ENCODE measurements at regions not wholly inside any gene's neighbourhood (a gene's known extent, or its start where the extent isn't known, plus 50 kb on each side); places are given as distances from the start of the nearest gene placed in this dataset.
A peak's percentile ranks its signal among the peaks of the same experiment; 100 is the strongest.
"Not testable (repeated sequence)": the region's sequence is repeated elsewhere in the genome, so short reads cannot be mapped to it uniquely, and the experiment has no call there.

- DNase-seq = not testable (repeated sequence)
Measured at GRCh38 chr2:89153210-89153609, 461.7 kb downstream of the RPIA start.

- not testable (repeated sequence) for DNase-seq
Measured at GRCh38 chr2:89154247-89154682, 462.8 kb downstream of the RPIA start.

- not testable (repeated sequence) for DNase-seq
Measured at GRCh38 chr2:89160306-89160705, 468.8 kb downstream of the RPIA start.

GRCh38 chr2:89161626-89162025 lies 470.2 kb downstream of the RPIA start:
- not testable (repeated sequence) for DNase-seq

- not testable (repeated sequence) for DNase-seq
Measured at GRCh38 chr2:89170506-89171173, 479.2 kb downstream of the RPIA start.

- DNase-seq = not testable (repeated sequence)
Measured at GRCh38 chr2:89171174-89171519, 479.7 kb downstream of the RPIA start.

- not testable (repeated sequence) for DNase-seq
Measured at GRCh38 chr2:89177004-89177403, 485.5 kb downstream of the RPIA start.

GRCh38 chr2:89182221-89182620 lies 490.7 kb downstream of the RPIA start:
- peak; percentile 7 for DNase-seq

GRCh38 chr2:89184746-89185145 lies 493.3 kb downstream of the RPIA start:
- DNase-seq = not testable (repeated sequence)

GRCh38 chr2:89195636-89196251 lies 504.3 kb downstream of the RPIA start:
- DNase-seq = not testable (repeated sequence)

- not testable (repeated sequence) for DNase-seq
Measured at GRCh38 chr2:89196719-89197118, 505.2 kb downstream of the RPIA start.

- not testable (repeated sequence) for DNase-seq
Measured at GRCh38 chr2:89198026-89198425, 506.6 kb downstream of the RPIA start.

GRCh38 chr2:89199453-89200246 lies 508.2 kb downstream of the RPIA start:
- not testable (repeated sequence) for DNase-seq

- DNase-seq = not testable (repeated sequence)
Measured at GRCh38 chr2:89200247-89200527, 508.7 kb downstream of the RPIA start.

- DNase-seq = not testable (repeated sequence)
Measured at GRCh38 chr2:89202518-89202917, 511.0 kb downstream of the RPIA start.

GRCh38 chr2:89205153-89205552 lies 513.7 kb downstream of the RPIA start:
- DNase-seq = not testable (repeated sequence)

GRCh38 chr2:89208144-89208932 lies 516.9 kb downstream of the RPIA start:
- peak; percentile 74 for DNase-seq

- not testable (repeated sequence) for DNase-seq
Measured at GRCh38 chr2:89213151-89213550, 521.7 kb downstream of the RPIA start.

- DNase-seq = not testable (repeated sequence)
Measured at GRCh38 chr2:89213811-89214210, 522.3 kb downstream of the RPIA start.

- DNase-seq = not testable (repeated sequence)
Measured at GRCh38 chr2:89221474-89221873, 530.0 kb downstream of the RPIA start.

- not testable (repeated sequence) for DNase-seq
Measured at GRCh38 chr2:89222063-89222732, 530.7 kb downstream of the RPIA start.

GRCh38 chr2:89224803-89225202 lies 533.3 kb downstream of the RPIA start:
- DNase-seq = not testable (repeated sequence)
